ENCODE measurements at regions not wholly inside any gene's neighbourhood (a gene's known extent, or its start where the extent isn't known, plus 50 kb on each side); places are given as distances from the start of the nearest gene placed in this dataset.

DNA sequence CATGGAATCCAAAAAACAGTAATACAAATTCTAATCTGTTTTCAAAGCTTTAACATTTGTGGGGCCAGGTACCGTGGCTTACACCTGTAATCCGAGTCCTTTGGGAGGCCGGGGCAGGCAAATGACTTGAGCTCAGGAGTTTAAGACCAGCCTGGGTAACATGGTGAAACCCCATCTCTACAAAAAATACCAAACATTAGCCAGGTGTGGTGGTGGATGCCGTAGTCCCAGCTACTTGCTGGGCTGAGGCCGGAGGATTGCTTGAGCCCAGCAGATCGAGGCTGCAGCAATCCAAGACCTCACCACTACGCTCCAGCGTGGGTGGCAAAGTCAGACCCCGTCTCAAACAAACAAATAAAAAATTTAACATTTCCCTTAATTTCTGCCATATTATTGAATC lies 74.3 kb upstream of the SALL3 start:
- DNase-seq (ENCODE audit: low read depth), result no peak

DNA sequence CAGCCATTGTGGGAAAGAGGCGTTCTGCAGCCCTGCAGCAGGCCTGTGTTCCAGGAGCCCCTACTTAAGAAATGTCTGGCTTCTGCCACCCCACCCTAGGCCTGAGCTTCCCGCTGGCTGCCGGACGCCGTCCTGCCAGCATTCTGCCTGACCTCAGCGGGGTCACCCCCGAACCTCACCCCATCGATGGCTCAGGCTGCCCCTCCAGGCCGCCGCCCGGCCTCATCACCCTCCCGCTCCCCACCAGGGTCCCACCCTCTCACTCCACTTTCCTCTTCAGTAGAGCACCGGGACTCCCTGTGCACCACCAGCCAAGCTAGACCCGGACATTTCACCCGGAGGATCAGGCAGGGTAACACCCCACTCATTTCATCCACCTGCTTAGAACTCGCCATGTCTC lies 73.6 kb upstream of the SALL3 start:
- no peak for DNase-seq (ENCODE audit: low read depth)

DNA sequence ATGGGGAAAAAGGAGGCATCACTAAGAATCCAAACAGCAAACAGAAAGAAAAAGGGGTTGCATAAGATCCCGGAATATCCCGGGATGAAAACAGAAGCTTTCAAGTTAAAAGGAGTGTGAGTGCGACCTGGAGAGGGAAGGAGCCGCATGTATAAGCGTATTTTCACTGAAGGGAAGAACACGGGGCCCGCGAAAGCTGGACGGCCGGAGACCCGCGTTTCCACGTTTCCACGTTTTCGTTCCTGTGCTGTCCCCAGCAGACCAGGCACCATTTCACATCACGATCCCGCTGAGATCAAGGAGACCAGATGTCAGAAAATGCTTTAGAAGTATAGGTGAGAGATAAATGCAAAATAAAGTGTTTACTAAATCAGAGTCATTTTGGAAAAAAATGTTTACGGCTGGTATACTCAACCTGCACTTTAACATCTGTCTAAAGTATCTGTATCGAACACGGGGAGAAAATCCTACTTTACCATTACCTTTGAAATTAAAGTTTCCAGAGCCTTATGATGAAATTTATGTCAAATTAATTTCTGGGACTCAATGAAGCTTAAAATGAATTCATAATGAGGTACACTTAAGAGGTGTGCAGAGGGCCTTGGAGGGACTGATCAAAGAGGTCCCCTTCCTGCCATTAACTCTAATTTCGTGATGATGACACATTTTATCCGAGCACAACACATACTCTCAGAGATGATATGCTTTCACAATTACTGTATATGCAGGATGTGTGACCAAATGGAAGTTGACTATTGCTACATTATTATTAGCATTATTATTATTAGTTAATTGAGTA lies 71.0 kb upstream of the SALL3 start:
- no peak for DNase-seq (ENCODE audit: low read depth)

DNA sequence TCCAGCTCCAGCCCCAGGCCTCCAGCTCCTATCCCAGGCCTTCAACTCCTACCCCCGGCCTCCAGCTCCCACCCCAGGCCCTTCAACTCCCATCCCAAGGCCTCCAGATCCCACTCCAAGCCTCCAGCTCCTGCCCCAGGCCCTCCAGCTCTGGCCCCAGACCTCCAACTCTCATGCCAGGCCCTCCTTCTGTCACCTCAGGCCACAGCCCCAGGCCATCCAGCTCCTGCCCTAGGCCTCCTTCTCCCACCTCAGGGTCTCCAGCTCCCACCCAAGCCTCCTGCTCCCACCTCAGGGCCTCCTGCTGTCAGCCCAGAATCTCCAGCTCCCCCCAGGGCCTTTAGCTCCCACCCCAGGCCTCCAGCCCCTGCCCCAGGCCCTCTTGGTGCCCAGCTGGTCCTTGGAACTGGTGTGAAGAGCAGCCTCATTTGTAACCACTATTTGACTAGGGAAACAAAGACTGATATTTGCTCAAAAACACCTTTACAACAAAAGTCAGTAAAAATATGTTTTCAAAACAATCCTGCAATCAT lies 67.8 kb upstream of the SALL3 start:
- DNase-seq (ENCODE audit: low read depth), result no peak

DNA sequence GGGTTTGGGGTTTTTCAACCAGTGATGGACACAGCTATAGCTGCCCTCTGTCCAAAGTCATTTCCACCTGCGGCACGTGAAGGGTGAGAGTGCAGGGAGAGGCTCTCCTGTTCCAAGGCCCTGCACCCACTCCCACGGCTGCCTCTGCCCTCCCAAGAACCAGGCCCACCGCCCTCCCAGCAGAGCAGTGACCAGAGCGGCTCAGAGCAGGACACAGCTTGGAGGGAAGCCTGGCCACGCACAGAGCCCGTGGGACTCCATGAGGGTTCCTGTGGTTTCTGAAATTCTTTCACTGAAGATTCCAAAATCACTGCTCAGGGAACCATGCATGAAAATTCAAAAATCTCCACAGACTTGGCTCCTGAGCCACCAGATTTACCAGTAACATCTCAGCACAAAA lies 67.3 kb upstream of the SALL3 start:
- DNase-seq (ENCODE audit: low read depth), result no peak

DNA sequence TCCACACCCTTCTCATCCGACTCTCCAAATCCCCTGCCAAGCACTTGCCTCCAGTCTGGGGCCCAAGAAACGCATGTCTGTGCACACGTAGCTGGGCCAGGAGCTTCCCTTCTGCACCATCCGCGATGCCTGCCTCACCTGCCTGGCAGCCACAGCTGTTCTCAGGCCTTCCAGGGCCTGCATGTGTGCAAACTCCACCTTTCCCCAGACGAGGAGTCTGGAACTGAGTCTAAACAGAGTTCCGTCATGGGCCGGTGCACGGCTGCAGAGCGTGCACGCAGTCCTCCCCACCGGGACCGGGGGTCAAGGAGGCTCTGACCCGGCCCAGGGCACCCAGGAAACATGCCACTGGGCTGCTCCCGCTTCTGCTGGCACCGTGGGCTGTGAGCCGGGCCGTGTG lies 66.8 kb upstream of the SALL3 start:
- DNase-seq (ENCODE audit: low read depth), result no peak

DNA sequence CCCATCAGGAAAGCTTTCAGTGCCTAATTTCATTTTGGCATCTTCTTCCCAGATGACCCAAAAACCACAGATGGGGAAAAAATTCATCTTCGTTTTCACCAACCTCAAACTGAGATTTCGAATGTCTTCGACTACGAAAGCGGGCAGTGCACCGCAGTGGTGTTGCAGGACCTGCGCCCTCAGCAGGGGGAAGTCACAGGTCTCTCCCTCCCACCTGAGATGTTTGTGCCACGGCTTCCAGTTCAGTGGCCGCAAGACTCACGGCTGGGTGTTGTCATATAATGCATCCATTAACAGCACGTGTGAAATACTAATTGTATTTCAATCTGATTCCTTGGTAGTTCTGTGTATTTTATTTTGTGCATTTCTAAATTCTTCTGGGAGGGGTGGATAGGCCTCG lies 66.2 kb upstream of the SALL3 start:
- DNase-seq (ENCODE audit: low read depth), result no peak

DNA sequence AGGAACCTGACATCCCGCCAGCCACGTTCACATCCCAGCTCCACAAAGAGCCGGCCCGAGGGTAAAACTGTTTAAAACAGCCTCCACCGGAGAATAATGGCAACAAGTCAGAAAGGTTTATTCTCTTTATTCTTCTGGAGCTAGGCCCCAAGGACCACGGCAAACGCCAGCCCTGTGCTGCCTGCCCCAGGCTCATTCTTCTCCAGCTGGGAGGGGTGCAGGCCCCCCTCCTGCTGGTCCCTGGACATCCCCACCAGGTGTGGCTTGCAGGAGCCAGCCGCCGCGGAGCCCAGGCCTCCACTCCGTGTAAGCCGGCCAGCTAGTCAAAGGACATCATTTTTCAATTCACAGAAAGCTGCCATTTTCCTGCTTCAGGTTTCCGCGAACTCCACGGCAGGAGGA lies 65.8 kb upstream of the SALL3 start:
- no peak for DNase-seq (ENCODE audit: low read depth)

DNA sequence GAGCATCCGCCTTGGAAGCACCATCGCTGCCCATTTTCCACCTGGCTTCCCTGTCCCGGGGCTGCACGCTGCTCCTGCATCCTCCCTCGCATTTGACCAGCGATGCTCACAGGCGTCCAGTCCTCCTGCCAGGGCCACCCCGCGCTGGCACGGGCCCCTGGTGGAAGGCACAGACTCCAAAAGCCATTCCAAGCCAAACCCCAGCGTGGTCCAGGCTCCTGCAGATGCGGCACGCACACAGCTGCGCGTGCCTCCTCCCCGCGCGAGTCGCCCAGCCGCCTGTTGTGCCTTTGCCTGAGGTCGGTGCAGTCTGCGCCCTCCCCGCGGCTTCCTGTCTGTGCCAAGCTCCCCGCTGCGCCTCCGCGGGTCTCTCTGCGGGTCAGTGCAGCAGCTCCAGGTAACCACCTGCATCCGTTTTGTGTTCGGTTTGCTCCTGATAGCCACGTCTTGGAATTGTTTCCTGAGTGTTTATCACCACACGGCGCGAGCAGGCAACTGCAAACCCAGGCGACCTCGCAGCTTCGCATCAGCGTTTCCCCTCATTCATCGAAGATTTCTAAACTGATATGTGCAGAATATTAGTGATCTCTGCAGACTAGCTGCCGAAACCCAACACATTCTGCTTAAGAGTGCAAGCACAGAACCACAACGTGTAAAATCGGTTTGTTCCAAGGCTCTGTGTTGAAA lies 65.2 kb upstream of the SALL3 start:
- DNase-seq (ENCODE audit: low read depth), result no peak

DNA sequence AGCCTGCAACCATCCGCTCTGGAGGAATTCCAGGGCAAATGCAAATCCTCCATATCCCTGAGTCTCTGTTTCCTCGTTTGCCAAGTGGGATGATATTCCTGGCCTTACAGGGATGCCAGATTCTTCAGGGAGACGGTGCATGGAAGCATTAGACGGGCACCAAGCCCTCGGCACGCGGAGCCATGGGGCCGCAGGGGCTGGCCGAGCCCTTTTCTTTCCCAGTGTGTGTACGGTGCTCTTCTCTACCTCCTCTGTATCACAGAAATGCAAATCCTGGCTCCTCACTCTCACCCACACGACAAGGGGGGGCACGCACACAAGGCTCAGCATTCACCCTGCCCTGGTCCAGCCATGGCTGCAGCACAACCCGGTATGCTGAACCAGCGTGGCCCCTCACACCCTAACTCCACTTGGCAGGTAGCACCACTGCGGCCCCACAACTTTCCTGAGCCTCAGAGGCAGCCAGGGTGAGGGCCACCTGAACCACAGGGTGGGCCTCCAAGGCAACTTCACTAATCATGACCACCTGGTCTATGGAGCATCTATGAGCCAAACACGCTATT lies 64.1 kb upstream of the SALL3 start:
- no peak for DNase-seq (ENCODE audit: low read depth)

DNA sequence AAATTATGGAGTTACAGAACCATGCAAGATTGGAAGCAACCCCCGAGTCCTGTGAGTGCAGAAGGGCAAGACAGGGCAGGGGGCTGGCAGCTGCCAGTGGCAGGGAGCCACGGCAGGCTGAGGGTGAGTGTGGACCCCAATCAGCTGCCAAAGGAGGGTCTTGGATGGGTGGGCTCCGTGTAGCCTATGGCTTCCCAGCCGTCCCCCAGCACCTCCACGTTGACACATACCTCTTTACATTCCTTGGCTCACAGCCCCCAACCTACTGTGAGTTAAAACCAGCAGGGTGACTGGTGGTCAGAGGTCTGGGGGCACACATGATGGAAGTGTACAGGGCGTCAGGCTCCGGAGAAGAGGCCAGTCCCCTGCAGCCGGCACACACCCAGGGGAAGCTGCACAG lies 60.9 kb upstream of the SALL3 start:
- no peak for DNase-seq (ENCODE audit: low read depth)

DNA sequence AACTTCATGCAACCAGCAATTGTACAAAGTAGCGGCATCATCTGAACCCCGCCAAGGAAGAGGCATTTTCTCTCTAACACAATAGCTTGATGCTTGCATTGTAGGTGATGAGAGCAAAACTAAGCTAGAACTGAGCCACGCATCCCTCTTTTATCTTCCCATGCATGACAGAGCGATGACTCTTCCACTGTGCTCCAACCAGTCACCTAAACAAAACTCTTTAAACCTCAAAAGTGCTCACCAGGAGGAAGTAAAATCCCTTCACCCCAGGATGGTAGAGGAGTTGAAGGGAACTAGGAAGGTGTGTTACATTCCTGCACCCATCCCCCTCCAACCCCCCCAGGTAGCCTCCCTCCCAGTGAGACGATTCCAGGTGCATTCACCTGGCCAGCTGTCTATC lies 59.7 kb upstream of the SALL3 start:
- DNase-seq (ENCODE audit: low read depth), result no peak

DNA sequence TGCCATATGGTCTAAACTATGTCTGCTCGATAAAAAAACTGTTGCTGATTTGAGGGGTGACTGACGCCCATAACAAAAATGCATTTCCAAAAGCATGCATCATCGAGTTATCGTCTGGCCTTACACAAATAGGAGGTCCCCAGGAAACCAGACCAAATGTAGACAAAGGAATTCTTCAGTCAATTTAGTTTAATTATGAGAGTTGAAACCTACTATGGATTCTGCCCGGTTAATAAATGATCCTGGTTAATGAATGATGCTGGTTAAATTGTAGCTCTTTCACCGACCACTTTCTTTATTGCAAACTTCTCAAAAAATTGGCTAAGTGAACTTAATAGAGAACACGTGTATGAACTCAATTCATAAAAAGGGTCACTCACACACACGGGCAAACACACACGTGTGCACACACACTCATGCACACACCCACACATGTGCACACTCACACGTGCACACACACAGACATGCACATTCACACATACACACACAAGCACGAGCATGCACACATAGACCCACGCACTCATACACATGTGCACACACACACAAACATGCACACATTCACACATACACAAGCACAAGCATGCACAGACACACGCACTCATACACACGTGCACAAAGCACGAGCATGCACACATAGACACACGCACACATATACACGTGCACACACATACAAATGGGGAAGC lies 59.0 kb upstream of the SALL3 start:
- no peak for DNase-seq (ENCODE audit: low read depth)

DNA sequence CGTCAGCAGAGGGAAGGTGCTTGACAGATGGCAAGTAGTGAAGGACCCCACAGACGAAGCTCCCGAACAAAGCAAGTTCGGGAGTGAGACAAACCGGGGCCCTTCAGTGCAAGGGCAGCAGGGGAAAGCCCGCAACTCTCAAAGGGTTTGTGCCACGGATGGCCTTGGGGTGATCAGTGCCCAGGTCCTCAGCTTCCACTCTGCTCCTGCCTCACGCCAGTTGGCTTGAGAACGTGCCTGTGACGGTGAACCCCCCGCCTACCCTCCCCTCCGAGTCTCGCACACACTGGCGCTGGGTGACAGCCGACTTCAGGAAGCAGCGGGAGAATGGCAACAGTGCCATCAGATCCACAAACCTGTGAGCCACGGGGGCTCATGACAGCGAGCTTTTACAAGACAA lies 56.8 kb upstream of the SALL3 start:
- no peak for DNase-seq (ENCODE audit: low read depth)

DNA sequence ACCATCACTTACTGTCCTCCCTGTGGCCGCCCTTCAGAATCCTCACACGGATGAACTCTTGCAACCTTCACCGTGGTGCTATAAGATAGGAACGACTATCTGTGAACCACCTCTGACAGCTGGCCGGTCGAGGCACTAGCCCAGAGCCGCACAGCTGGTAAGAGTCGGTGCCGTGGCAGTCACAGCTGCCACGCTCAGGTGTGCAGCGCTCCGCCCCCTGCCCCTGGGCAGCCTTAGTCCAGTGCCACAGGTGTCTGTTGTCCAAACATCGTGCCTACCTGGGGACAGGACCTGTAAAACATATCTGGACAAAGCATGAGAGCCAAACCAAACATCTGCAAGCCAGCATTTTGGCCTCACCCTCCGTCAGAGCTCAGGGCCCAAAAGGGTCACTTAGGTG lies 55.3 kb upstream of the SALL3 start:
- no peak for DNase-seq (ENCODE audit: low read depth)

DNA sequence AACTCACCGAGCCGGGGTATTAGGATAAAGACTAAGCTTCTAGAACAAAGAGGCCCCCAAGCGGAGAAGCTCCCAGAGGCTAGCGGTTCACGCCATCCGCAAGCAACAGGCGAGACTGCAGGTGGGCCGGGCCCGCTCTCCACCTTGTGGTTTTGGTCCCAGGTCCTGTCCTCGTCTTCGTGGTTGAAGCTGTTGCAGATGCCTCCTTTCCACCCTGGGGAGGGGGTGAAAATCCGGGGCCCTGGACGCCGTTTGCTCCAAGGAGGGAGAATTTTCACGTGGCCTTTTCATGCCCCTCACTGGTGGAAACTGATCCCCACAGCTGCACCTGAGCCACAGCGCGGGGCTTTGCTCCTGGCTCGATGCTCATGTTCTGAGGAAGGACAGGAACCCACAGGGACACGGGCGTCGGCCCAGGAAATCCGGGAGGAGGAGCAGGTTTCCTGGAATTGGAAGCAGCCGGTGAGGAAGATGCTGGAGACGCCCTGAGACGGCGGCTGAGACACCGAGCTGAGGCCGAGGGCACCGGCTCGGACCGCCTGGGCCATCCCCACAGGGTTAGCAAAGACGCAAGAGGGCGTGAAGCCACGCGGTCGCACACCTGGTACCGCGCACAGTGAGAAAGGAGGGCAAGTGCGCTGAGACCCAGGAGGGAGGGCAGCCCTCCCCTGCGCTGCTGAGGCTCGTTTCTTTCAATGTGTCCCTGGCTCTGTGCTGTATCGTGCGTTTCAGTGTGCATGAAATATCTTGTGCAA lies 54.7 kb upstream of the SALL3 start:
- no peak for DNase-seq (ENCODE audit: low read depth)

DNA sequence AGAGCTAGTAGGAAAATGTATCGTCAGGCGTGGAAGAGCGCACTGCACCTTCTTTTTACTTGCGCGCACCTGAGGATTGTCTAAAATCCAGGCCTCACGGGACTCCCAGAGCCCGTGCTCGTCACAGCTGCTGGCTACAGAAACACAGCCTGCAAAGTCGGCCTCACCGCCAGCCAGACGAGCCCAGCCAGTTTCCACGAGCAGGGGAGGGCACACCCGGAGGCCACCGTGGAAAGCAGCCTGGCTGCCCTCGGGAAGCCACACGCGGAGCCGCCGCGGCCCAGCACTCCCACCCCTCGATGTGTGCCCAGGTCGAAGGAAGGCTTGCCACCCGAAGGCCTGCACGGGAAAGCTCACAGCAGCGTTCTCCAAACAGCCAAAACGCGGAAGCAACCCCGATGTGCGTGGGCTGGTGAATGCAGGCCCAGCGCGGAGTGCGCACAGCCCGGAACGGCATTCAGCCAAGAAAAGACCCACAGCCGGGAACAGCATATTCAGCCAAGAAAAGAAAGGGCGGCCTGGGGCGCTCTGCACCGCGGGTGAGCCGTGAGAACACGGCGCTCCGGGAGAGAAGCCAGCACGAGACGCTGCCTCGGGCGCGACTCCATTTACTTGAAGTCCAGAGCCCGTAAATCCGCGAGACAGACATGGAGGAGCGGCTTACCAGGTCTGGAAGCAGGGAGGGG lies 53.9 kb upstream of the SALL3 start:
- no peak for DNase-seq (ENCODE audit: low read depth)

DNA sequence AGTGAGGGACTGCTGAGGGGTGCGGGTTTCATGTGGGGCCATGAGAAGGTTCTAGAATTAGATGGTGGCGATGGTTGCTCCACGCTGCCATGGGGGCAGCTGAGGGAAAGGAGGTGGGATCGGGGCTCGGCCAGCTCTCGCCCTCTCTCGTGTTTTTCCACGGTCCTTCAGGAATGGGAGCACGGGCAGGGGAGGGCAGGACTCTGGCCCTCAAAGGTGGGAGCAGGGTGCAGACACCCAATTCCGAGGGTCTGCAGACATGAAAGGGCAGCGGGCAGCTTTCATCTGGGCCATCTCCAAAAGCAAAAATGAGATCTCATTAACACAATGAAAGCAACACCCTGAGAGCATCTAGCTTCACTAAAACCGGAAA lies 53.4 kb upstream of the SALL3 start:
- DNase-seq (ENCODE audit: low read depth), result no peak

DNA sequence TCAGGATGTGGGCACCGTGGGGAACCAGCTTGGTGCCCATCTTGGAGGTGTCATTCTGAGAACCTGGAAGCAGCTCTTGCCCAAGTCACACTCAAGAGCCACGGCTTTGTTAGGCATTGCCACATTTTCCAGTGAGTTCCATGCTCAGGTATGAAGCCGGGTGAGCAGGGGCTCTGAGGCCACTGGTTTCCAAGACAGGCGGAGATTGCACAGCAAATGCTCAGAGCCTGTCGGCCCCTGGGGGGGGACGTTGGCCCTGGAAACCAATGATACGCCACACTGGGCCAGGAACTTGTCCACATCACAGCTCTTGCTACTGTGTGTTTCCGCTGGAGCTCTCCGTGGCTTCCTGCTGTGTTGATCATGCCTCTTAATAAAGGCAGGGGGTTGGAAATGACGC lies 52.5 kb upstream of the SALL3 start:
- DNase-seq (ENCODE audit: low read depth), result no peak

DNA sequence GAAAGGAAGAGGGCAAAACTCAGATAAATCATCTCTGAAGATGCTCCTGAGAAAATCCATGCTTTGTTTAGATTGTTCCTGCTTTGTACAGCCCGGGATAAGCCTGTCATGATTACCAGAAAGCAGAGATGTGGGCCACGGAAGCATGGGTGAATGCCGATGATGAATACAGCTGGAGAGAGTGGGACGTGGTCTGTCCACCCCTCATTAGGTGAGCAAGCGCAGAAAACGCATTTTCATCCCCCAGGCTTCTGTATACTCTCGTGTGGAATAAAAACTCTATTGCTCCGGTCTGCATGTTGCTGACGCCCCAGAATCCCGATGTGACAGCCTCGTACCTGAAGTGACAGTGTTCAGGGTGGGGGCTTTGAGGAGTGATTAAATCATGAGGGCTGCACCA lies 52.0 kb upstream of the SALL3 start:
- no peak for DNase-seq (ENCODE audit: low read depth)

DNA sequence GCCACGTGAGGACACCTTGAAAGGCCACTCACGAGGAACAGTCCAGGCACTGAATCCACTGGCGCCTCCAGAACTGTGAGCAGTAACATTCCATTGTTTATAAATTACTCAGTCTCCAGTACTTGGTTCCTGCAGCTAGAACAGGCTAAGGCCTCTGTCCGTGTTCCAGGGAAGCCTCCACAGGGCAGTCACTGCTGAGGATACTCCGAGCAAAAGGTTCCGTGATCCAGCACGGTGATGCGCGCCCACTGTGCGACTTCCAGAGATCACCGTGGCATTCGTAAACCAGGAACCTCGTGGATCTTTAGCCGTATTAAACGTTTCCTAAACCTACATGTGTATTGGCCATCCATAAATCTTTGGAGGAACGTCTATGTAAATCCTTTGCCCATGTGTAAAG lies 51.5 kb upstream of the SALL3 start:
- no peak for DNase-seq (ENCODE audit: low read depth)

DNA sequence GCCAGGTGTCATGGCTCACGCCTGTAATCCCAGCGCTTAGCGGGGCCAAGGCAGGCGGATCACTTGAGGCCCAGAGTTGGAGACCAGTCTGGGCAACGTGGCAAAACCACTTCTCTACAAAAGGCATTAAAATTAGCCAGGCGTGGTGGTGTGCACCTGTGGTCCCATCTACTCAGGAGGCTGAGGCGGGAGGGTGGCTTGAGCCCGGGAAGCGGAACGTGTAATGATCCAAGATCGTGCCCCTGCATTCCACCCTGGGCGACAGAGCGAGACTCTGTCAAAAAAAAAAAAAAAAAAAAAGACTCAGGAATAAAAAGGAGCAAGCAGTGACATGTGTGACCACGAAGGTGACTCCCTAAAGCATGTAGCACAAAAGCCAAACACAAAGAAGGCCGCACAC lies 50.1 kb upstream of the SALL3 start:
- no peak for DNase-seq (ENCODE audit: low read depth)
